ENCODE measurements at regions not wholly inside any gene's neighbourhood (a gene's known extent, or its start where the extent isn't known, plus 50 kb on each side); places are given as distances from the start of the nearest gene placed in this dataset.

DNA sequence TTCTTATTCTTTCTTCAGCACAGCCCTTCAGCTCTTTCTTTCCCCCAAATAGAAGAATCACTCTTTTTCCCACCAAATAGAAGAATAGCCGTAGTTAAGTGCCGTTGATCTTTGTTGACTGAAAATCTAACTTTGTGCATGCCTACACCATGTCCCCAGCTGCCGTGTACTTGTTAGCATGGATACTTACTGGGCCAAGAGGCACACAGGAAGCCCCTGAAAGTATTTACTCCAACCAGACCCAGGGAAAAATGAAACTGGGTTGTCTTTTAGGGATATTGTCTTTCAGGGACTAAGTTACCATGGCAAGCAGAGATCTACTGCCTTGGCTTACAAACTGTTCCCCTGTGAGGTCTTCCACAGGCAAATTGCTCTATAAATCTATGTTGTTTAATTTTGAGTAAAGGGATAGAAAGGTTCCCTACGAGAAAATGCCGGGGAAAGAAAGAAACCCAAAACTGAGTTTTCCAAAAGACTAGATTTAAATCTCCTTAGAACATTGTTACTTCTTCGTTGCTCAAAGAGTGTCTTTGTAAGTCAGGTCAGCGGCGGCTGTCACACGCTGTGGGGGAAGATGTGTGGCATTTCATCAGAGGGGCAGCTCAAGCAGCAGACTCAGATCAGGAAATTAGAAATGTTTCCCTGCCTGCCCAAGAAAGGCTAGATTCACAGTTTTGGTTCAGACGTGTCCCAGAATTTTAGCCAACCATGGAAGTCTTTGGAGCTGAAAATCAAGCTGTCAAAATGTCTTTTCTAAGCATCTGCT is 152.7 kb upstream of the PRNP start:
- no peak overlapping the region for H3K4me3 ChIP-seq (ENCODE audit: control insufficient read depth, low read depth, low read length)
- DNase-seq (ENCODE audit: low read depth), result no peak
- TF ChIP-seq, protein P1, sequence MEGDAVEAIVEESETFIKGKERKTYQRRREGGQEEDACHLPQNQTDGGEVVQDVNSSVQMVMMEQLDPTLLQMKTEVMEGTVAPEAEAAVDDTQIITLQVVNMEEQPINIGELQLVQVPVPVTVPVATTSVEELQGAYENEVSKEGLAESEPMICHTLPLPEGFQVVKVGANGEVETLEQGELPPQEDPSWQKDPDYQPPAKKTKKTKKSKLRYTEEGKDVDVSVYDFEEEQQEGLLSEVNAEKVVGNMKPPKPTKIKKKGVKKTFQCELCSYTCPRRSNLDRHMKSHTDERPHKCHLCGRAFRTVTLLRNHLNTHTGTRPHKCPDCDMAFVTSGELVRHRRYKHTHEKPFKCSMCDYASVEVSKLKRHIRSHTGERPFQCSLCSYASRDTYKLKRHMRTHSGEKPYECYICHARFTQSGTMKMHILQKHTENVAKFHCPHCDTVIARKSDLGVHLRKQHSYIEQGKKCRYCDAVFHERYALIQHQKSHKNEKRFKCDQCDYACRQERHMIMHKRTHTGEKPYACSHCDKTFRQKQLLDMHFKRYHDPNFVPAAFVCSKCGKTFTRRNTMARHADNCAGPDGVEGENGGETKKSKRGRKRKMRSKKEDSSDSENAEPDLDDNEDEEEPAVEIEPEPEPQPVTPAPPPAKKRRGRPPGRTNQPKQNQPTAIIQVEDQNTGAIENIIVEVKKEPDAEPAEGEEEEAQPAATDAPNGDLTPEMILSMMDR (conservative IDR thresholded peaks at IDR 0.05; ENCODE audit: control insufficient read depth, insufficient read depth, low read depth, low read length), result no peak

DNA sequence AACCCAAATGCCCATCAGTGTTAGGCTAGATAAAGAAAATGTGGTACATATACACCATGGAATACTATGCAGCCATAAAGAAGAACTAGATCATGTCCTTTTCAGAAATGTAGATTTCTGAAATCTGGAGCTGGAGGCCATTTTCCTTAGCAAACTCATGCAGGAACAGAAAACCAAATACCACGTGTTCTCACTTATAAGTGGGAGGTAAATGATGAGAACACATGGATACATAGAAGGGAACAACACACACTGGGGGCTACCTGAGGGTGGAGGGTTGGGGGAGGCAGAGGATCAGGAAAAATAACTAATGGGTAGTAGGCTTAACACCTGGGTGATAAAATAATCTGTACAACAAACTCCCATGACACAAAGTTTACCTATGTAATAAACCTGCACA is 153.5 kb upstream of the PRNP start:
- no peak overlapping the region for H3K4me3 ChIP-seq (ENCODE audit: control insufficient read depth, low read depth, low read length)
- DNase-seq (ENCODE audit: low read depth), result no peak
- TF ChIP-seq, protein P1 (conservative IDR thresholded peaks at IDR 0.05; ENCODE audit: control insufficient read depth, insufficient read depth, low read depth, low read length), result no peak

DNA sequence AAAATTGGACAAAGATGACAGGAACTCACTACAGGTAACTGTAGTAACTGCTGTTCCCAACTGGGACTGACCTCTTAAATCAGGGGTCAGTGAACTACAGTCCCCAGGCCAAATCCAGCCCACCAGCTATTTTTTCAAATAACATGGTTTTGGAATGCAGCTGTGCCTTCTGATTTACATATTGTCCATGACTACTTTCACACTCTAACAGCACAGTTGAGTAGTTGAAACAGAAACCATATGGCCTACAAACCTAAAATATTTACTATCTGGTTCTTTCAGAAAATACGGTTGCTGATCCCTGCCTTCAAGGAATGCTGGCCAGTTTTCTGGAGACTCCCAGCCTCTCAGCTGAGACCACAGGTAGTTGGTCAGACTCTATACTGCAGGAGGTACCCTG is 161.5 kb upstream of the PRNP start:
- no peak for DNase-seq (ENCODE audit: low read depth)
- H3K4me3 ChIP-seq (ENCODE audit: control insufficient read depth, low read depth, low read length), result no peak overlapping the region
- TF ChIP-seq, protein P1 (conservative IDR thresholded peaks at IDR 0.05; ENCODE audit: control insufficient read depth, insufficient read depth, low read depth, low read length), result no peak

DNA sequence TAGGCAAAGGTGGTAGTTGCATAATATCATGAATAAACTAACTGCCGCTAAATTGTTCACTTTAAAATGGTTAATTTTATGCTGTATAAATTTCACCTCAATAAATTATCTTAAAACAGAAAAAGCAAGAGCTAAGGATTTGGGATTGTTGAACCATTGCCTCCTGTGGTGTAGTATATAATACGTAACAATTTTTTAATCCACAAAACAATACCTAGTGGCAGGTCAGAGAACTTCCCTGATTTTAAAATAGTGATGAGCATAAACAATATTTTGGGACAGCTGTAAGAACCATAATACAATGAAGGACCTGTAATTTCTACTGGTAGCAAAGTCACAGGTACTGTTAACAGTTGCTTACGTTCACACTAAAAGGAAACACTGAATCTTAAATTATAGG is 161.9 kb upstream of the PRNP start:
- no peak overlapping the region for H3K4me3 ChIP-seq (ENCODE audit: control insufficient read depth, low read depth, low read length)
- TF ChIP-seq, protein P1 (conservative IDR thresholded peaks at IDR 0.05; ENCODE audit: control insufficient read depth, insufficient read depth, low read depth, low read length), result no peak
- no peak for DNase-seq (ENCODE audit: low read depth)

DNA sequence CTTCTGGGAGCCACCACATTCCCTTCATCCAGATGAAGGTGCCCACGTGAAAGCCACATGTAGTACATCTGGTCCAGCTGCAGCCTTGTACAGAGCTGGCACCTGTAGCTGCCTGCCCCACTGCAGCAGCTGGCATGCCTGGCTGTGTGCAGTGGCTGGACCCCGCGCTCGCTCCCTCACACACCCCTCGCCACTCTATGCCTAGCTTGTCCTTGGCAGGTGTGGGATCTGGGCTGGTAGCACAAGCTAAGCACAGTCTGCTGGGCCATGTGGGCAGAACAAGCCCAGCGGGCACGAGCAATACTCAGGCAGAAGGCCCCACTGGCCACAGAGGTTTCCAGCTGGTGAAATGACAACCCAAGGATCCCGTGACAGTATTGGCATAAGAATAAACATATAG is 163.9 kb upstream of the PRNP start:
- H3K4me3 ChIP-seq (ENCODE audit: control insufficient read depth, low read depth, low read length), result no peak overlapping the region
- TF ChIP-seq, protein P1 (conservative IDR thresholded peaks at IDR 0.05; ENCODE audit: control insufficient read depth, insufficient read depth, low read depth, low read length), result no peak
- no peak for DNase-seq (ENCODE audit: low read depth)

DNA sequence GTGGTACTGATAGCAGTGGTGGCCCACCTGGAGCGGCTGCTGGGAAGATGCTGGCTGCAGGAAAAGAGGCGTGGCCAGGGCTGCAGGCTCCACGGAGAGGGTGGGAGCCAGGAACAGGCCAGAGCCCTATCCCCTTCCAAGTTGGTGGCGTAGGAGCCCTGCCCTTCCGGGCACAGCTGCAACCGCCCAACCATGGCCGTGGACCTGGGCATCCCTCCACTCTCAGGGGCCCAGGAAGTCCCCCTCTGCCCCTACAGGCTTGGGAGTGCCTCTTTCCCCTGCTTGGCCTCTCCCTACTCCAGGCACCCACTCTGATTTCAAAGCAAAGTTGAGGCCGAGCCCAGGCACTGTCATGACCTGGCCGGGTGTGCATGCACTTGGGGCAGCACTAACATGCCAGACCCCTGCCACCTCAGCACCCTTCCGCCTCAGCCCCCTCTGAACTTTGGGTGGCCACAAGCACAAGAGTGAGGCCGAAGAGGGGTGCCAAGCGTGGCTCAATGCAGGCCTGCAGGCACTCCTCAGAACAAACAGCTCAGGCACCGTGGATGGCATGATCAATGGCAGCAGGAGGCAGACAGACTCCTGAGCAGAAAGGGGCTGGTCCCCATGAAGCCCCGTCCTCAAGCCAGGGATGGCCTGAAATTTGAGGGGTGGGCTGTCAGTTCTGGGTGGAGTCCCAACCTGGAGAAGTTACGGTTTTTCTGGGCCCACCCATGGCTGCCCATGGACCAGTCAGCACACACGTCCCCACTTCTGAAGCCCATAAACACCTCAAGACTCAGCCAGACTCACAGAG is 164.9 kb upstream of the PRNP start:
- DNase-seq (ENCODE audit: low read depth), result no peak
- no peak overlapping the region for H3K4me3 ChIP-seq (ENCODE audit: control insufficient read depth, low read depth, low read length)
- TF ChIP-seq, protein P1 (conservative IDR thresholded peaks at IDR 0.05; ENCODE audit: control insufficient read depth, insufficient read depth, low read depth, low read length), result no peak
